ENCODE measurements at regions not wholly inside any gene's neighbourhood (a gene's known extent, or its start where the extent isn't known, plus 50 kb on each side); places are given as distances from the start of the nearest gene placed in this dataset.

GRCh38 chr7:13797545-13797944, 191.9 kb downstream of the ETV1 start:
- TF ChIP-seq POLR2AphosphoS5 (IDR thresholded peaks at IDR 0.05; ENCODE audit: low read depth) (no peak), CTCF (conservative IDR thresholded peaks at IDR 0.05; ENCODE audit: low read depth in 2 of 2) (no peak), ZNF331 (CRISPR knock-in tag; IDR thresholded peaks at IDR 0.05; ENCODE audit: low read depth) (no peak), ZNF462 (CRISPR knock-in tag; IDR thresholded peaks at IDR 0.05) (no peak), CREB1 (CRISPR knock-in tag; IDR thresholded peaks at IDR 0.05; ENCODE audit: low read depth) (no peak), REST (IDR thresholded peaks at IDR 0.05; ENCODE audit: unreplicated experiment) (no peak), EZH2 (IDR thresholded peaks at IDR 0.05; ENCODE audit: low read depth, unreplicated experiment) (no peak)

Measured in GM23338 (cell line).